ENCODE measurements at regions not wholly inside any gene's neighbourhood (a gene's known extent, or its start where the extent isn't known, plus 50 kb on each side); places are given as distances from the start of the nearest gene placed in this dataset.

DNA sequence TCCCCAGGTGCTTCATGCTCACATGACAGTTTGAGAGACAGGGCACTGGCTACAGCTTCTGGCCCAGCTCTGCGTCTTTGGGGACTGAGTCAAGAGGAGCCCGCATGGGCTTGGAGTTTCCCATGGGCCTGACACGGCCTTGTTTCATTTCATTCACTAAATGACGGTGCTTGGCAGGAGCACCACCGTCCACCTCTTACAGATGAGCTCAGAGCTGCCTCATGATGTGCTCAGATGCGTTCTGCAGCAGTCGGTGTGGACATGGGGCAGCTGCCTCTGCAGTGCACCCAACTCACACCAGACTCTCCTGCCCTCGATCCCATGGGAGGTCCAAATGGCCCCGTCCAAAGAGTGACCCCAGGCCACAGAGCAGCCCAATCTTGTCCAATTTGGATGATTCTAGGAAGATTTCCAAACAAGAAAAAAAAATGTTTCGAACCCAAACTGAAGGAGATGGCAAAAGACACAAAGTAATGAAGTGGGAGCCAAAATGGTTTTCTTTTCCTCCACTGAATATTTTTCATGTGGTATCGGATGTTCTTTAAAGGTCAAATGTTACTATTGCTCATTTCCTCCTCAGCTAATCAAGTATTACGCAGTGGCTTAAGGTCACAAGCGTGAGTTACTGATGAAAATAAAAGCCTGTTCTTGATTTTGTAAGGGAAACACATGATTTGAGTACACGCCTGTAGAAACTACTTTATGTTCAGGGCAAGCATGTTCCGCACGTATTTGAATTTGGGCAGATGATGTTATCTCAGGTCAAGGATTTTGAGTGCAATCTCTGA is 524.2 kb downstream of the CDH26 start:
- no peak for DNase-seq

DNA sequence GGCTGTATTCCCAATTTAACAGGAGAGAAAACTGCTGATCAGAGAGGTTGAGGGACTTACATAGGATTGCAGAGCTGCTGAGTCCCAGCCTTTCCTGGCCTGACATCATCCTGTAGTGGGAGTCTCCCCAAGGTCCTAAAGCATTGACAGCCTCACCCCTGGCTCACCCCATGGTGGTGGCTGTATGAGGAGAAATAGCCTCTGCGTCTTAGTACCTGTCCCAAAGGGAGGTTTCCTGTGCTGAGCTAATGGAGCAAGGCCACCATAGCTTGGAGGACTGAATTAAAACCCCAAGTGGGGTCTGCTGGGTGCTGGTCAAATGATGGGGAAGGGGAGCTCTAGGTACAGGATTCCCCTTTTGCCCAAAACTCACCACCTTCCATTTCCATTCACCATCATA is 525.1 kb downstream of the CDH26 start:
- DNase-seq = no peak

DNA sequence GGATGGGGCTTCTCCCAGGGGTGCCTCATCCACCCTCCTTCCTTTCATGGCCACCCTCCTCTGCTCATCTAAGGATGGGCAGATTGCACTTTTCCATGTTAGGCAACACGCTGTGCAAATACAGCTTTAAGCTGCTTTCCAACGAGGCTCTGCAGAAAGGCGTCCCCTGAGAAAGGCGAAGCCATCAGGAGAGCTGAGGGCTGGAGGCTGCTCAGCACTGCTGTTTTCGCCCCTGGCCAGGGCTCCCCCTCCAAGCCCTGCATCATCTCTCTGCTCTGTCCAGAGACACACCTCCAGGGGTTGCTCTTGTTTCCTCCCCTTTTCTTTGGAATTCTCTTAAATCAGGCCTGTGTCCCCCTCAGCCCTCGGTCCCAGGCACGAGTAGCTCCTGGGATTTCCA is 526.1 kb downstream of the CDH26 start:
- DNase-seq = no peak

DNA sequence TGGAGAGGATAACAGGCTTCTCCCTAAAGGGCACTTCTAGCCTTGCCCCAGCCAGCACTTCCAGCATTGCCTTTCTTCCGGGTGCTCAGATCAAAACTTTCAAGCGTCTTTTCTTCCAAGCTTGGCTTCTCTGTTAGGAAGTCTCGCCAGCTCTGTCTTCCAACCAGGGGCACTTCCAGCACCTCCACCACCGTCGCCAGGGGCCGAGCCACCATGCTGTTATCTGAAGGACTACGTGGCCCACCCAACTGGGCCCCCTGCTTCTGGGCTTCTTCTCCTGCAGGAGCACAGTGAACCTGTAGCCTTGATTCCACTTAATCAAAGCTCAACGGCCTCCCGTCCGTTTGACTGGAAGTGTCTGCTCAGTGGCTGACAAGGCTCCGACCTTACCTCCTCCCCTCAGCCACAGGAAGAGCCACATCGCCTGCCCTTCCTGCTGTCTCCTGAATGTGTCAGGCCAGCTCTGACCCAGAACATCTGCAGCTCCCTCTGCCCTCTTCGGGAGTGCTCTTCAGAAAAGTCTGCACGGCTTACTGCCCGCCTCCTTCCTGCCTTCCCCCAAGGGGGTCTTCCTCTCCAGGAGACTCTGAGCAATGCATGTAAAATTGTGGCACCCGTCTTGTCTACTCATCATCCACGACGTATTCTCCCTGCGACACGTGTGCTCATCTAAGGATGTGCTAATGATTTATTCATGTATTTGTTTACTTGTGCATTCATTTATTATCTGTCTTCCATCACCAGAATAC is 527.0 kb downstream of the CDH26 start:
- DNase-seq = no peak

DNA sequence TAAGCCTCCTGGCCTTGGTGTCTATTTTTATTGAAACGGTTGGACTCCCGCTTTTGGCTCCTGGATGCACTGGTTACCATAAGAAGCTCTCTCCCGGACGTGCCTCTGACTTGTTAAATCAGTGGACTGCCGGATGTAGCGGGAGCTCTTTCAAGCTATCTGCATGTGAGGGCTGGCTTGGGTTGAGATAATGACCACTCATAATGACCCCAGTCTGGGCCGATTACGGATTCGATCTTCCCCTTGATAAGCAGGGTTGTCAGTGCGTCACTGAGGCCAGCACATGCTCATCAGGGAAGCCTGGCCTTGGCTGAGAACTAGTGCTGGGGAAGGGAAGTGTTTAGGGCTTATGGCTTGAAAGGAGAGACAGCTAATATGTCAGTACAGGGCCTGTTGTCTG is 528.1 kb downstream of the CDH26 start:
- DNase-seq = no peak

DNA sequence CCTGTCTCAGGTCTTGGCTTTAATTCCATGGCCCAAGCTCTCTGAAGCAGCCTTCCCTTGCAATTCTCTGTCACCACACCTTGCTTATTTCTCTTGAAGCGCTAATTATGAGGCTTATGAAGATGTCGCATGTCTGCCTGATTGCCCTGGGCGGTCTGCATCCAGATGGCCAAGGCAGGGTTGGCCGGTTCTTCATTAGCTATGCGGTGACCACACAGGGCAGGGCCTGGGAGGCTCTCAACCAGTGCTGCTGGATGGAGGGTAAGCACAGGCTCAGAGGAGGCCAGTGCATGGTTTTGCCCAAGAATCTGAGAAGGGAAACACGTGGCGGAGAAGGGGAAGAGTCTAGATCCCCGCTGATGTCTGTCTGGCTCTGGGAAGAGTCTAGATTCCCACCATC is 528.7 kb downstream of the CDH26 start:
- DNase-seq = no peak

DNA sequence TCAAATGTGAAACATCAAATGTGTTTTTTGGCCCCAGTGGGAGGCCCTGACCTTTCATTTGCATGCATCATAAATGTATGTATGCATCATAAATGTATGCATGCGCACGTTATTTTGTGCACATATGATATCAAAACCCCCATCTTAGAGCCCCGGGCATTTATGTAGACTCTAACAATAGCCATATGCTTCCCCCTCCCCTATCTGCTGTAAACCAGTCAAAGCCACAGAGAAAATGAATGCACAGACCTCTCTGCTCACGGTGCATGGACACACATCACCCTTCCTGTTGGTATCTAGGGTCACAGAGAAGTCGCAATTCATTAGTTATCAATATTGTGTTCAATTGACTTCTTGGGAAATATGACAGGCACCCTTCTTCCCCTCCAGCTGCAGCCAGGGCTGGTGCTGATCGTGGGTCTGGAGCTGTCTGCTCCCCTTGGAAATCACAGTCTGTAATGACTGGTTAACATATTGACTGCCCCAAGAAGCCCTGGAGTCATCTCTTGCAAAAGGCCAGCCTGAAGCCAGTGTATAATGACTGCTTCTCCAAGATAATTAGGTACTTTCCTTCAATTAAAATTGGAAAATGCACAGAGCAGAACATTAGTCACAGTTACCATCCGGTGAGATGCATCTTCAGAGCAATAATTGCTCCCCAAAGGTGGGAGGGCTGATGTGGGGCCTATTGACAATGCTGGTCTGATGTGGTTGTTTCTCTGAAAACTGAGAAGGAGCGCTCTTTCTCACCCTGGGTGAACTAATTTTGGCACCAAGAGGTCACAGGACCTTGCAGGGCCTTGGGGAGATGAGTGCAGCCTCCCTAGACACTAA is 532.2 kb downstream of the CDH26 start:
- no peak for DNase-seq

DNA sequence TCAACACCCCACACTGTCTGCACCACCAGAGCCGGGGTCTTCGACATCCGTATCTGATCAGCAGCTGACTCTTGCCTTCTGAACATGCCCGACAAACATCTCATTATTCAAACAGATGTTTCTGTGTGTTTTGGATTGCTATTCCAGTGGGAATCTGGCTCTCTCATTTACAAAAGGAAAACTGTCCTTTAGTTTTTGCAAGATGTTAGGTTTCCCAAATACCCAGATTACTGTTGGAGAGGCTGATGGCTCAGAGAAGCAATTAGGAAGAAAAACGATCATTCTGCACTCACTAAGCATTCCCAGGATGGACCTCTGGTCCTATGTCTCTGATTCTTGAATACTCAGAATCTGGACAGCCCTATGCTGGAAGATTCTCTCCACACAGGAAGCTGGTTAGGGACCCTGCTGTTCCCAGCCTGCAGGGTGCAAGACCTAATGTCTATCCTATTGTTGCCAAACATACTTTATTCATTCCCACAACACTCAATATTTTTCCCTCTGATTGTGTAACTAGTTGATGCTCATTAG is 532.9 kb downstream of the CDH26 start:
- no peak for DNase-seq

DNA sequence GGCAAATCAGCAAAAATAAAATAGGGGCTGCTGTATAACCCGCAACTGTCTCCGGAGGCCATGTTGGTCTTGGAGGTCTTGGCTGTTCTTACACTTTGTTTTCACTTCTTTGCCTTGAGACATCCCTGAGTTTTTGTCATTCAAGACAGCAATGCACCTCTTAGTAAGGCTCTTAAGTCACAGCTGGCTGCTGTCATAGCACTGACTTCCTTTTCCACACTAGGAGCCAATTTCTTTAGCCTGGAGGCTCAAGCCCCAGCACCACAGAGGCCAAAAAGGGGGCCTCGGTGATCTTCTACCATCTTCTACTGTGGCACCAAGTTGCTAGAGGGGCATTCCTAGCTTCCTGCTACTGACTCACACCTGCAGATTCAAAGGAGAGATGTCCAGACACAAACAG is 536.3 kb downstream of the CDH26 start:
- no peak for DNase-seq

DNA sequence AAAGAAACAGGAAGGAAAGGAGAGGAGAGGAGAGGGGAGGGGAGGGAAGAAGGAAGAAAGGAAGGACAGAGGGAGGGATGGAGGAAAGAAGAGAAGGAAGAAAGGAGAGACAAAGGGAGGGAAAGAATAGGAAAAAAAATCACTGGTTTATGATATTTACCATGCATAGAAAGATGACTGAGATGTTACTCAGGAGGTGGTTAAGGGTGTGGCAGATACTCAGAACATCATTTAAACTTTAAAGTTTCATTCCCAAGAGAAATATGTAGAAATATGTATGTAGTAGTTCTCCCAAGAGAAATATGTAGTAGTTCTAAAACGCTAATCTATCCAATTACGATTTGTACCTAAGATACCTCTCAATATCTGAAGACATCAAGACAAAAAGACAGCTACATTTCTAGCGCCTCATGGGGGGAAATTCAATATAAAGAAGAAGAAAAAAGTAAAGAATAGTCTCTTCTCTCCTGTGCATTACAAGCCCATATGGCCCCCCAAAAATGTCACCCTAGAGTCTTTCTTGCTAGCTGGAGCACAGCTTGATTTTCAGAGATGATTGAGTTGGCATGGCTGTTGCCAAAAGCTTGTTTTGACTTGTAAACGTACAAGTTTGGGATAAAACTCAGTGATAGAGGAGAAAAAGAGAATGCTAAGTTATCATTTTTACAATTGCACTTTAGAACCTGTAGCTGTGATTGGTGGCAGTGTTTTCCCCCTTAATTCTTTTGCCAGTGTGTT is 539.2 kb downstream of the CDH26 start:
- no peak for DNase-seq

DNA sequence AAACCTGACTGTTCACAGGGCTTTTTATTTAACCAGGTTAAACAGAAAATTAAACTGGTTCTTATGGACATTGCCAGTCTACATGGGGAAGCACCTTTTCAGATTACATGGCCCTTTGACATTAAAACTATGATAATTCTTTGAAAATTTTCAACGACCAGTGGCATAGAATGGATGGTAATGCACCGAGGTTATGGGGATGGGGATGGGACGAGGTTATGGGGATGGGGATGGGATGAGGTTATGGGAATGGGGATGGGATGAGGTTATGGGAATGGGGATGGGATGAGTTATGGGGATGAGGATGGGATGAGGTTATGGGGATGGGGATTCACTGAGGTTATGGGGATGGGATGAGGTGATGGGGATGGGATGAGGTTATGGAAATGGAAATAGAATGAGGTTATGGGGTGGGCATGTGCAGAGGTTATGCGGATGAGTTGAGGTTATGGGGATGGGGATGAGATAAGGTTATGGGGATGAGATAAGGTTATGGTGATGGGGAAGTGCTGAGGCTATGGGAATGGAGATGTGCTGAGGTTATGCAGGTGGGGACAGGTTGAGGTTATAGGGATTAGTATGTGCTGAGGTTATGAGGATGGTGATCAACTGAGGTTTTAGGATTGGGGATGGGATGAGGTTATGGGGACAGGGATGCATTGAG is 541.9 kb downstream of the CDH26 start:
- DNase-seq = no peak

DNA sequence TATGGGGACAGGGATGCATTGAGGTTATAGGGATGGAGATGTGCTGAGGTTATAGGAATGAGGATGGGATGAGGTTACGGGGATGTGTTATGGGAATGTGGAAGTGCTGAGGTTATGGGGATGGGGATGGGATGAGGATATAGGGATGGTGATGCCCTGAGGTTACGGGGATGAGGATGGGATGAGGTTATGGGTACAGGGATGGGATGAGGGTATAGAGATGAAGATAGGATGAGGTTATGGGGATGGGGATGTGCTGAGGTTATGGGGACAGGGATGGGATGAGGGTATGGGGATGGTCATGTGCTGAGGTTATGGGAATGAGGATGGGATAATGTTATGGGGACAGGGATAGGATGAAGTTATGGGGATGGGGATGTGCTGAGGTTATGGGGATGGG is 542.8 kb downstream of the CDH26 start:
- no peak for DNase-seq

DNA sequence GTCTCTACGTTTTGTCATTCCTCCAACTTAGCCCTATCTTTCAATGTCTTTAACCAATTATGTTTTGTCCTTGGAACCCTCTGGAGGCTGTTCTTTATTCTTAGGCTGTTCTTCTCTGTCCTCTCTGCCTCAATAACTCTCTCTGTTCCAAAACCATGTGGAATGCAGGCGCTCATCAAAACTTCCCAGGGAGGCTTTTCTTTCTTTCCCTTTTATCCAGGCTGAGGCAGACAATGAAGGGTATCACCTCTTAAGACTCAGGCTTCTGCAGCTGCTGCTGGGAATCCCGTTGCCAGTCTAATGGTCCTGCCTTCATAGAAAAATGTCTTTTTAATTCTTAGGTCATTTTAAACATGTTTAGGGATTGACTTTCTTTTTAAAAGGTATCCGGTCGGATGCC is 544.7 kb downstream of the CDH26 start:
- no peak for DNase-seq

DNA sequence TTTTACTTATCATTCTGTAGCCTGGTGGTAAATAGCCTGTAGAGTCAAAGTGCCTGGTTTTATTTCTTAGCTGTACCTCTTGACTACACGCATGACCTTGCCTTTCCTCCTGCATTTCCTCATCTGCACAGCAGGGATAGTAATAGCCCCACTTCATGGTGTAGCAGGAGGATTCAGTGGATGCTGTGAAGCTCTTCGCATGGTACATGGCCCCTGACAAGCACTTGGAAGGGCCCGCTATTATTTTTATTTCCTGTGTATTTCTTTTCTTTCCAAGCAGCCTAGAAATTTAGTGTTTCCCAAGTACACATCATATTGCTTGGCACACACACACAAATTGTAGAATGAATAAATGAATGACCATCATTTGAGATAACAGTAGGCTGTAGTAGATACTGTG is 547.2 kb downstream of the CDH26 start:
- no peak for DNase-seq

DNA sequence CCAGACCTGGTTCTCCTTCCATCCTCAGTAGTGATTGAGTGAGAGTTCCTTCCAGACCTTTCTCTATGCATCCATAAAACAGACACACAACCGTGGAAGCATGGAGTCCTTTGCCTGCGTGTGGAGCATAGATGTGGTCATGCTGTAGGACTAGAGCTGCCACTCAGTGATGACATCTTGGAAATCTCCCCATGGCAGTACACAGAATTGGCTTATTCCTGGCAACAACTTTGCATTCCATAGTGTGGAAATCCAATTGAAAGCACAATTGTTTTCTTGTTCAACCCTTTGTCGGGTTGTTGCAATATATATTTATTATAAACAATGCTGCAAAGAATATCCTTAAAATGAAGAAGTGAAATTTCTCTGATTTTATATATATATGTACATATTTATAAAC is 547.8 kb downstream of the CDH26 start:
- no peak for DNase-seq

DNA sequence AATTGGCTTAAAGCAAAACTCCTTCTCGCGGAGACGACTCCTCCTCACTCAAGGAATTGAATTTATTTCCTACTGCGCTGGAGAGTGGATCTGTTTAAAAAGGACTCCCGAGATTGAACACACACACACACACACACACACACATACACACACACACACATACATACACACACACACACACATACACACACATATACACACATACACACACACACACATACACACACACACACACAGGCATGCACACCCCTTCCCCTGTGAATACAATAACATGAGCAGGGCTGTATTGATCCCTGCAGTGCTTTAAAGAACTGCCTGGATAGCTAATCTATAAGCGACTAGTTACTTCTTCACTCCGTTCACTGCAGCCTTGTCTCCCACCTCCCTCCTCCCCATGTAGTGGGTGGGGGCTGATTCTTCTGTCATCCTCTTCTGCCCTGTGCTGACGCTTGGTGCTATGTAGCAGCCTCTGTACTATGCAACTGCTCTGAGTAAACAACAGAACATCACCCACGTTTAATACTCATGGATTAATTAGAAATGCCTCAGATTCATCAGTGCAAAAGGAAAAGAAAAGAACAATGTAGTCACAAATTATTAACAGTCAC is 549.0 kb downstream of the CDH26 start:
- DNase-seq = no peak

DNA sequence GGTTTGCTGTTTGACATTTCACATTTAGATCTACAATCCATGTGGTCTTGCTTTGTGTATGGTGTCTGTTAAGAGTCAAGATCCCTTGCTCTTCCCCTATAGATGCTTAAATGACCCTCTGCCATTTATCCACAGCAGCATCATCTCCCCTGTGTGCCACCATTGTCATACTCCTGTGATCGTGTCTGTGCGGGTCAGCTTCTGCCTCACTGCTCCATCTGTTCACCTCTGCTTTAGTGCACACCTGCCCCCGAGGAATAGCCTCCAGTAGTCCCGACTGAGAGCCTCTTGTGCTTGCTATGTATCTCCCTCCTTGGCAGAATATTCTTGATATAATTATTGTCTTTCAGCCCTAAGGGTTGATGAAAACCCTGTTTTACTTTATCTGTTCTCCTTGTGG is 551.2 kb downstream of the CDH26 start:
- DNase-seq = no peak

DNA sequence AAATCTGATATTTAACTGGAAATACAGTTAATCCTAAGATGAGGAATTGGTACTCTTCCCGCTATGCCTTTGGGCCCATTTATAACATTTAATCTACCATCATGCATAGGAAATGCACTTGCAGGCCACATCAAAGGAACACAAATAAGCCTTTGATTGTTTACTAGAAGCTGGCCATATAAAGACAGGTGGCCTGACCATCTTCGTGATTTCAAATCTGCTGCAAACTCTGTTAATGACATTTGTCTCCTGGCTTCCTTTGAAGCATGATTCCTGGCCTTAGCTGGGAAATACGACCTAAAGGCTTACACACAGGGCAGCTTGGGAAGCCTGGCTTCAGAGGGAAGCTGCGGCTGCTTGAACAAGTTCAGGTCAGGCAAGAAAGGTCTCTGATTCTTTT is 552.1 kb downstream of the CDH26 start:
- no peak for DNase-seq

DNA sequence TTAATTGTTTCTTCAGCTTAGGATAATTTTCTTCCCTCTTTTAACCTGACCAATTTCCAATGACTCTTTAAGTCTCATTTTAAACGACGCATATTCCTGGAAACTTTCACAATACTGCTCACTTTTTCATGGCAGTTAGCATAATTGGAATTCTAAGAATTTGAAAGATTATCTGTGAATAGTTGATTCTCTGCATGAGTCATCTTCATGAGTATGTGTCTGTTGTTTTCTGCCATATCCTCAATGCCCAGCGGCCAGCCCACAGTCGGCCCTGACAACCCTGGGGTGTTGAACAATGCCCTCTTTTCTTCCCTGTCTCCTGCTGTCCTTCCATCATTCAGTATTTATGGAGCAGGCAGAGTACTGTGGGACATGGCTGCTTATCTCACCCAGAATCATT is 554.2 kb downstream of the CDH26 start:
- DNase-seq = no peak

DNA sequence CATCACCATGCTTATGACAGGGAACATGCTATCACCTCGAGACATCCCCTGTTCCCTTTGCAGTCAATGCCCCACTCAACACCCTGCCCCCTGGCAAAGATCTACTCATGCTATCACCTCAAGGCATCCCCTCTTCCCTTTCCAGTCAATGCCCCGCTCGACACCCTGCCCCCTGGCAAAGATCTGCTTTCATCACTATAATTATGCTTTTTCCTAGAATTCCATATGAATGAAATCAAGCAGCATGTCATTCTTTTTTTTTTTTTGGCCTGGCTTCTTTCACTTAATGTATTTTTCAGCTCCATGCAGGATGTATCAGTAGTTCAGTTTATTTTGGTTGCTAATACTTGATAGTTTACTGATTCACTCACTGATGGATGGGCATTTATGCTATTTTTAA is 554.9 kb downstream of the CDH26 start:
- no peak for DNase-seq

DNA sequence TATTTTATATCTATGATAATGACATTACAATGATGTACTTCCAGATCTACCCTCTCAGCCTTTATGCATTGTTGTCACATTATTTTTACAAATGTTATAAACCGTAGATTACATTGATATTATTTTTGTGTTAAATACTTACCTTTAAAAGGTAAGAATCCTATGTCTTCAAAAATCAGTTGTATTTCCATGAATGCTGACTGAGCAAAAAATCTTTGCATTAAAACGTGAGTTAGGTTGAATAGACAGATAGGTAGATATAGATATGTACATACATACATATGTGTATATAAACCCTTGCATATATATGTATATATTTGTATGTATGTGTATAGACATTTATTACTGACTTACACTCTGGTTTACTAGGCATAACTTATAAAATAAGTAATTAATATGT is 558.2 kb downstream of the CDH26 start:
- no peak for DNase-seq

DNA sequence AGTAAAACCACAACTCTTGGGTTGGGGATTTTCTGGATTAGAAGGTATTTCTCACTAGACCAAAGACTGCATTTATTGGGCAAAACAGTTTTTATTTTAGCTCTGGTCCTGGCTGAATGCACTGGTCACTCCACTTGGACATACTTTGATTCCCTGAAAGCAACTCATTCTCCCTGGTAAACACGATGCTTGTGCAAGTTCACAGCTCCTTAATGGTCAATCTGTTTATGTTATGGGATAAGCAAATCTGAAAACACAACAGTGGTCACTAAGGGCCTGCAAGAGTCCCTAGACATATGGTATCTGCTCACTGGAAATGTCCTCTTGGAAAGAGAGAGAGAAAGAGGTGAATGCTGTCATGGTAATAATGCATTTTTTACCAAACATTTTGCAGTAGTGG is 559.8 kb downstream of the CDH26 start:
- DNase-seq = no peak

Measured in effector CD4-positive, alpha-beta T cell (primary cell).